ENCODE measurements at regions not wholly inside any gene's neighbourhood (a gene's known extent, or its start where the extent isn't known, plus 50 kb on each side); places are given as distances from the start of the nearest gene placed in this dataset.

GRCh38 chr2:126834006-126834659 is 64.6 kb upstream of the TEX51 start:
- TF ChIP-seq CTCF (IDR thresholded peaks at IDR 0.05; ENCODE audit: low read depth, low read length) = no peak
- CTCF ChIA-PET = no interaction called here
- Histone ChIP-seq H3K27me3 (ENCODE audit: control insufficient read depth, insufficient read depth, low read length) (no peaks in the 10 kb centered on the region), H3K27ac (ENCODE audit: low read depth, low read length) (no peak overlapping the region), H3K4me3 (ENCODE audit: low read depth, low read length) (no peak overlapping the region), H3K9me3 (ENCODE audit: control insufficient read depth, insufficient read depth, low read length) (no peaks in the 10 kb centered on the region)
- POLR2A ChIA-PET = no interaction called here
- no peak for DNase-seq (ENCODE audit: low read depth, low spot score)

- H3K27ac ChIP-seq (ENCODE audit: low read depth, low read length) = no peak overlapping the region
- H3K27me3 ChIP-seq (ENCODE audit: control insufficient read depth, insufficient read depth, low read length) = no peaks in the 10 kb centered on the region
- no peak for DNase-seq (ENCODE audit: low read depth, low spot score)
- no peak overlapping the region for H3K4me3 ChIP-seq (ENCODE audit: low read depth, low read length)
- no peaks in the 10 kb centered on the region for H3K9me3 ChIP-seq (ENCODE audit: control insufficient read depth, insufficient read depth, low read length)
- POLR2A ChIA-PET = no interaction called here
- CTCF ChIA-PET = no interaction called here
- no peak for TF ChIP-seq CTCF (IDR thresholded peaks at IDR 0.05; ENCODE audit: low read depth, low read length)
Measured at GRCh38 chr2:126835261-126835660, 63.4 kb upstream of the TEX51 start.

- Histone ChIP-seq H3K4me3 (ENCODE audit: low read depth, low read length) (no peak overlapping the region), H3K9me3 (ENCODE audit: control insufficient read depth, insufficient read depth, low read length) (no peaks in the 10 kb centered on the region), H3K27me3 (ENCODE audit: control insufficient read depth, insufficient read depth, low read length) (no peaks in the 10 kb centered on the region), H3K27ac (ENCODE audit: low read depth, low read length) (no peak overlapping the region)
- POLR2A ChIA-PET = no interaction called here
- TF ChIP-seq CTCF (IDR thresholded peaks at IDR 0.05; ENCODE audit: low read depth, low read length) = no peak
- no peak for DNase-seq (ENCODE audit: low read depth, low spot score)
- CTCF ChIA-PET = no interaction called here
Measured at GRCh38 chr2:126835831-126836230, 62.9 kb upstream of the TEX51 start.

- CTCF ChIA-PET = interaction anchor here (1.4 kb wide), 1 partner anchor 309 kb away, joined by 3 read pairs; no protein-coding TSS in a partner anchor
- Histone ChIP-seq H3K27ac (ENCODE audit: low read depth, low read length) (no peak overlapping the region), H3K27me3 (ENCODE audit: control insufficient read depth, insufficient read depth, low read length) (no peaks in the 10 kb centered on the region), H3K9me3 (ENCODE audit: control insufficient read depth, insufficient read depth, low read length) (no peaks in the 10 kb centered on the region), H3K4me3 (ENCODE audit: low read depth, low read length) (no peak overlapping the region)
- POLR2A ChIA-PET = no interaction called here
- no peak for DNase-seq (ENCODE audit: low read depth, low spot score)
- no peak for TF ChIP-seq CTCF (IDR thresholded peaks at IDR 0.05; ENCODE audit: low read depth, low read length)
Measured at GRCh38 chr2:126836761-126837679, 61.7 kb upstream of the TEX51 start.
